Right ventricle myocardium superior (tissue), 1 donor: ENCODE measurements at regions not wholly inside any gene's neighbourhood (a gene's known extent, or its start where the extent isn't known, plus 50 kb on each side); places are given as distances from the start of the nearest gene placed in this dataset.
"Not testable (repeated sequence)": the region's sequence is repeated elsewhere in the genome, so short reads cannot be mapped to it uniquely, and the experiment has no call there.

Experiments used
- ATAC-seq: fragments of 200-7000 bp; cut with Tn5 transposase; one replicate; pipeline ENCODE4 v1.9.1; 2020; ENCODE audit warnings: mild to moderate bottlenecking; ENCODE audit not compliant: poor library complexity
- DNase-seq: peaks from one replicate; pipeline ENCODE4 v3.0.0-alpha.2; 2020
- intact Hi-C: fragments of 100-400 bp; cut with DNase I; formaldehyde crosslinking; loops from one replicate; pipeline ENCODE4 v1.11.2; 2022
- donor health status: DM: no; HTN: yes; CAD: no; lungs with severe emphysema.

- DNase-seq, intact Hi-C loops, ATAC-seq: not testable (repeated sequence)
Measured at GRCh38 chr6:58181557-58182065, 864.2 kb downstream of the PRIM2 start.

- ATAC-seq, intact Hi-C loops, DNase-seq: not testable (repeated sequence)
Measured at GRCh38 chr6:58185300-58185699, 867.9 kb downstream of the PRIM2 start.

DNA sequence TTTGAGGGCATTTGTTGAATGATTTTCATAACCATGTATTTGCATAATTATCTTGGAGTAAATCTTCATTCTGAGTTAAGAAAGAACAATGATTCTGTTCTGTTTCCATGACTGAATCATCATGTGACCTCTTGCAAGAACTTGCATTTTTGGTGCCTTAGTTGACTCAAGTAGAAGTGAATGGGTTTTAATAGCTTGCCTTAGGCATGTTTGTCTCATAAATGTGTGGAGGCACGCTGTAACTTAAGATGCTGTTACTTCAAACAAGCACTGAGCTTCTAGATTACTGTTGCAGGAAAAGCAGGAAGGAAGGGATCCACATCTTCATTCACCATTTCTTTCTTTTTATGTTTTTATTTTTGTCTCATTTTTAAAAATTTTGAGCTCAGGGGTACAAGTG is 875.8 kb downstream of the PRIM2 start:
- intact Hi-C loops, DNase-seq, ATAC-seq: not testable (repeated sequence)

GRCh38 chr6:58198301-58198700 is 880.9 kb downstream of the PRIM2 start:
- no peak for DNase-seq
- intact Hi-C loops: no loop called here
- no peak for ATAC-seq

DNA sequence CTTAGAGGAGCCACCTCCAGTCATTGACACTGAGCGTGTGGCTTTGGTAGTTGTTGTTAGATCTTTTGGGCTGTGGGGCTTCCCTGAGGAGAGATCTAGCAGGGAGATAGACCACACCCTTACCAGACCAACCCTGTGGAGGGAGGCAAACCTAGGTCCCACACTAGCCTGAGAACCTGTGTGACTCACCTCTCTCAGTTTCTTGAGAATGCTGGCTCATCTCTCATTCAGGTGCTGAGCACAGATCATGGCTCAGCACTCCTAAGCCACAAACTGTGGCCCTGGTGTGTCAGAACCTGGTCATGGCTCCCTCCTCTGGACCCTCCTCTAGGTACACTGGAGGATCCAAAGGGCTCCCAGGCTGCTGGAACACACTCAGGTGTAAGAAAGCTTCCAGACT is 919.7 kb downstream of the PRIM2 start:
- ATAC-seq, intact Hi-C loops, DNase-seq: not testable (repeated sequence)

GRCh38 chr6:58238421-58238820 is 921.0 kb downstream of the PRIM2 start:
- DNase-seq, intact Hi-C loops, ATAC-seq: not testable (repeated sequence)

- intact Hi-C loops, ATAC-seq: not testable (repeated sequence)
- DNase-seq: peak; percentile 18
Measured at GRCh38 chr6:58257625-58258024, 940.2 kb downstream of the PRIM2 start.

DNA sequence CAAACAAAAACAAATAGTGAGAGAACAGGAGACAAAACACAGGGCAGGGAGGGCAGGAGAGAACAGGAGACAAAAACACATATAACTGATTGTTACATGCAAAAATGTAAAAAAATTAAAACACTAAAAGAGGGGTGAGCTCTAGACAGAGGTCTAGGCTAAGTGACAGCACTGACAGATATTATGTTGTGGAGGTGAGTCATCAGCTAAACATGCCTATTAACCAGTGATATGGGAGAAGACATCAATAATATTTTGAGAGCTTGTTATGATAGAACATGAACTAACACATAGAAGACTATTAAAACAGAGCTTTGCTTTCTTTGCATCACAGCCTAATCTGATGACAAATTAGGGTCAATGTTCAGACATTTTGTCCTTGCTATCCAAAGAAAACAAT is 972.7 kb downstream of the PRIM2 start:
- ATAC-seq (no peak), DNase-seq (no peak)
- intact Hi-C loops: no loop called here

GRCh38 chr6:58291319-58291718 is 973.9 kb downstream of the PRIM2 start:
- ATAC-seq, DNase-seq, intact Hi-C loops: not testable (repeated sequence)

DNA sequence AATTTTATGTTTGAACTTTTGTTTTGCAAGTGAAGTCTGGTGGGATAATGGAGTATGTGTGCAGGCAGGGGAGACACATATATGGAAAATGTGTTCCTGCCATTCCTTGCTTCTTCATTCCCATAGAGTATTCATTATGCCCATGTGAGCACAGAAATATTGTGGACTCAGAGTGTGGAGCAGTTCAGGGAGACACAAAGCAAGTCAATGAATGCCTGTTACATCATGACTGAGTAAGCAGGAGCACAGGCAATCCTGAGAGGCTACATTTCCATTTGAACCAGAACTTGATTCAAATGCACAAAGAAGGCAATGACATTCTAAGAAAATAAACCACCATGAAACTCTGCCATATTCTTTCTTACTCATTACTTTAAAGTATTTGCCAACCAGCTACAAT is 990.5 kb downstream of the PRIM2 start:
- intact Hi-C loops, DNase-seq, ATAC-seq: not testable (repeated sequence)

DNA sequence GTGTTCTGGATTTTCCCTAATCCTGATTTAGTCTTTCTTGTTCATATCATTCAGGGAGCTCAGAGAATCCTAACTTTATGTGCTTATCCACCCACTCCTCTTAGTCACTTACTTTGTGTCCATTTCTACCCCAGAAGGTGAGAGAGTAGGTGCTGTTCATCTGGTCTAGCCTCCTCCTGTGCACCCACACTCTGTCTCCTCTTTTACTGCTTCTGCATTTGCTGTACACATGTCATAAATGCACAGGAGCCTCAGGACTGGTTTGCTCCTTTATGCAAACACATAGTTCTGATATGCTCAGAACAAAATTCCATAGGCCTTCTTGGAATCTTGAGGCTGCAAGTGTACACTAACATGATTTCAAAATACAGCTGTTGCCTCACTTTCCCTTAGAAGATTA is 1014.7 kb downstream of the PRIM2 start:
- DNase-seq, intact Hi-C loops, ATAC-seq: not testable (repeated sequence)

DNA sequence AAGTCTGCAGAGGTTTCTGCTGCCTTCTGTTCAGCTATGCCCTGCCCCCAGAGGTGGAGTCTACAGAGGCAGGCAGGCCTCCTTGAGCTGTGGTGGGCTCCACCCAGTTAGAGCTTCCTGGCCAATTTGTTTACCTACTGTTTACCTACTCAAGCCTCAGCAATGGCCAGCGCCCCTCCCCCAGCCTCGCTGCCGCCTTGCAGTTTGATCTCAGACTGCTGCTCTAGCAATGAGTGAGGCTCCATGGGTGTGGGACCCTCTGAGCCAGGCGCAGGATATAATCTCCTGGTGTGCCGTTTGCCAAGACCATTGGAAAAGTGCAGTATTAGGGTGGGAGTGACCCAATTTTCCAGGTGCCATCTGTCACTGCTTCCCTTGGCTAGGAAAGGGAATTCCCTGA is 1024.9 kb downstream of the PRIM2 start:
- ATAC-seq, DNase-seq, intact Hi-C loops: not testable (repeated sequence)

- DNase-seq, ATAC-seq, intact Hi-C loops: not testable (repeated sequence)
Measured at GRCh38 chr6:58347534-58347933, 1030.1 kb downstream of the PRIM2 start.

GRCh38 chr6:58351619-58352018 is 1034.2 kb downstream of the PRIM2 start:
- intact Hi-C loops, DNase-seq, ATAC-seq: not testable (repeated sequence)

GRCh38 chr6:58358452-58358851 is 1041.0 kb downstream of the PRIM2 start:
- intact Hi-C loops: not testable (repeated sequence)

DNA sequence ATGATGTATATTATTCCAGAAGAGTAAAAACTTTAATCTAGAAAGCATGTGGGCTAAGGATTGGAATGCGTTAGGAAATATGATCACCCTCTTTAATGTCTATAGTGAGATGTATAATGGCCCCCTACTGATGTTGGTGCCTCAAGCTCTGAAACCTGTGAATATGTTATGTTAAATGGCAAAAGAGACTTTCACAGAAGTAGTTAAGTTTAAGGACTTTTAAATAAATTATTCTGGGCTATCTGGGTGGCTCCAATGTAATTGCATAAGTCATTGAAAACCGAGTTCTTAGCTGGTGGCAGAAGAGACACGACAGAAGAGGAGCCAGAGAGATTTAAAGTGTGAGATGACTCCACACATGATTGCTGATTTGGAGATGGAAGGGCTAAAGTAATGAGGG is 1048.4 kb downstream of the PRIM2 start:
- ATAC-seq, DNase-seq, intact Hi-C loops: not testable (repeated sequence)

More at GRCh38 chr6:58358452-58358851, 1041.0 kb downstream of the PRIM2 start:
- DNase-seq, ATAC-seq: not testable (repeated sequence)

GRCh38 chr6:58406659-58407058 is 1089.2 kb downstream of the PRIM2 start:
- ATAC-seq, intact Hi-C loops, DNase-seq: not testable (repeated sequence)

- intact Hi-C loops: no loop called here
- ATAC-seq: no peak
- no peak for DNase-seq
Measured at GRCh38 chr6:58419321-58419720, 1101.9 kb downstream of the PRIM2 start.
